NCI-H1436 (cell line): ENCODE measurements at regions not wholly inside any gene's neighbourhood (a gene's known extent, or its start where the extent isn't known, plus 50 kb on each side); places are given as distances from the start of the nearest gene placed in this dataset.

Experiments
- DNase-seq: peaks from one replicate; lab custom pipeline; 2025; lab: John Stamatoyannopoulos, UW

- no peak for DNase-seq
Observed at GRCh38 chr19:30781519-30781918, 409.3 kb downstream of the ZNF536 start.

GRCh38 chr19:30781047-30781446, 408.9 kb downstream of the ZNF536 start:
- DNase-seq = no peak

DNA sequence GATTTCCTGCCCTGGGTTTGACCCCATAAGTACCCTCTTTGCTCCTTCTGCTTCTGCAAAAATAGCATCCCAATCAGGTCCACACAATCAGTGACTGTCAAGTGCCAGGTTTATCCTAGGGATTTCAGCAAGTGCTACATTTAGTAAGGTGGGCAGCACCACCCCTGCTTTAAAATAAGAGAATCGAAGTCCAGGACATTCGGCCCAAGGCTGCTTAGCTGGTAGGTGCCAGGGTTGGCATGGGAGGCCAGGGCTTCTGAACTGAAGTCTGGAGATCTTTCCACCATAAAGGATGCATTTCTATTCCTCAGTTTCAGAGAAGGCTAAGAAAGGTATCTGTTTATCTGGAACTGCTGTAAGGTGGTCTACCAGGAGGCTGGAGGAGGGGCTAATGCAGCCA, 408.3 kb downstream of the ZNF536 start:
- DNase-seq = no peak

- DNase-seq = no peak
Observed at GRCh38 chr19:30780032-30780431, 407.8 kb downstream of the ZNF536 start.

DNA sequence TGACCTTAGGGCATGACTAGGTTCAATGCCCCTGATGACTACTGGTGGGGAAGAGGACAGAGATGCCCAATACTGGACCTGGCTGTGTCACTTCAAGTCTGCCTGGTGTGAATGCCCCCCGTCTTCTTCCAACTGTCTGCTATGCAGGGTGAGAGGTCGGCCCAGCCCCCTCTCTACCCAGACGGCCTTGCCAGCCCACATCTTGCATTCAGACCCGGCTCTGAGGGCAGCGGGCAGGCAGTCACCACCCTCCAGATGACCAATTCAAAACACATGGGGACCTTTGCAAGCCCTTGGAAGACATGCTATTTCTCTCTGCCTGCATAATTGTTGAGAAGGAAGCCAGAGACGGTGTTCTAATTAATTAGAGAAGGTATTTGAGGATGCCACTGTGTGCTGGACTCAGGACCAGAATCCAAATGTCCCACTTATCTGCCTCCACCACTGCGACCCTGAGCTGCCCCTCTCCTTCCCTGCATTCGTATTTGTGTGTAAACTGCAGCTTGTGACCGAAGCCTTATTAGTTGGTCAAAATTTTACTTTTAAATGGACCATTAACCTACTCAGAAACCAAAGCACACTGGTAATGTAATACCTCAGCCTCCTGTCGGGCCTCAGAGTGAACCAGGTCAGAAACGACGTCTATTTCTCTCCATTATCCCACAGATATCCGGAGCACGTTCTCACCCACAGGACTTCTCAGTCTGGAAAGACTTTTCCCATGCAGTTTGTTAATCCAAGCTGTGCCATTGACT, 407.0 kb downstream of the ZNF536 start:
- DNase-seq = no peak

- no peak for DNase-seq
Observed at GRCh38 chr19:30778061-30778460, 405.9 kb downstream of the ZNF536 start.

DNA sequence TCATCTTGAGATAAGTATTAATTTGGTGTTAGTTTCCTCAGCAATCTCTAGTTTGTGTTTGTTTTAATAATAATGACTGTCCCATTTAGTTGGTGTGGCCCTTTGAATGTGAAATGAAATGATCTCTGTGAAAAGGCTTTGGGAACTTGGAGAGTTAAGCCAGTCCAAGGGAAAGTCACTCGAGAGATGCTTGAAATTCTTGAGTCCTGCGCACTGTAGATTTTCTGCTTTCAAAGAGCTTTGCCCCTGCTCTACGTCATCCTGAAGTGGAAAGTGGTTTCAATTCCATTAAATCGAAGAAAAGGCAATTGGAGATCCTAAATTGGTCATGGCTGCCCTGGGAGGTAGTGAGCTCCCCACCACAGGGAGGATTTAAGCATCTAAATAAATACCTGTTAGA, 403.8 kb downstream of the ZNF536 start:
- DNase-seq = no peak

GRCh38 chr19:30774252-30774766, 402.1 kb downstream of the ZNF536 start:
- no peak for DNase-seq

DNA sequence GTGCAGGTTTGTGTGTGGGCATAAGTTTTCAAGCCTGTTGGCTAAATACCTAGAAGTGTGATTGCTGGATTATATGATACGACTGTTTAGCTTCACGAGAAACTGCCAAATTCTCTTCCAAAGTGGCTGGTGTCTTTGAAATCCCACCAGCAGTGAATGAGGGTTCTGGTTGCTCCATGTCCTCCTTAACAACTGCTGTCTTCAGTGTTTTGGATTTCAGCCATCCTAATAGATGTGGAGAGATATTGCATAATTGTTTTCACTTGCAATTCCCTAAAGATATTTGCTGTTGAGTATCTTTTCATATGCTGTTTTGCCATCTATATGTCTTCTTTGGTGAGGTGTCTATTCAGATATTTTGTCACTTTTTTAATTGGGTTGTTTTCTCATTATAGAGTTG, 390.5 kb downstream of the ZNF536 start:
- no peak for DNase-seq

DNA sequence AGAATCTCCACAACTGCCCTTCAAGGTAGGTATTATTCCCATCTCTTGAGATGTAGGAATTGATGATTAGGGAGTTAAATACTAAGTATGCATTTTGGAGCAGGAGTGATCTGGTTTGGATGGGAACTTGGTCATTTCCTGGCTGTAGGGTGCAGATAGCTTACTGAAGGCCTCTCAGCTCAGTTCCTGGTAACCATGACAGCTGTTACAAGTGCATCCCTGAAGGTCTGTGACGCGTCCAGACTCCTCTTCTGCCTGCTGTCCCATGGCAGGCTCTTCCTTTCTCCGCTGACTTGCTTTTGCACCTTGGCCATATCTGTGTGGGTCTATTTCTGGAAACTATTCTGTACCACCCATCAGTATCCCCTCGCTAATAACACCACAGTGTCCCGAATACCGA, 387.8 kb downstream of the ZNF536 start:
- DNase-seq = no peak

- DNase-seq = no peak
Observed at GRCh38 chr19:30757837-30758617, 385.8 kb downstream of the ZNF536 start.

DNA sequence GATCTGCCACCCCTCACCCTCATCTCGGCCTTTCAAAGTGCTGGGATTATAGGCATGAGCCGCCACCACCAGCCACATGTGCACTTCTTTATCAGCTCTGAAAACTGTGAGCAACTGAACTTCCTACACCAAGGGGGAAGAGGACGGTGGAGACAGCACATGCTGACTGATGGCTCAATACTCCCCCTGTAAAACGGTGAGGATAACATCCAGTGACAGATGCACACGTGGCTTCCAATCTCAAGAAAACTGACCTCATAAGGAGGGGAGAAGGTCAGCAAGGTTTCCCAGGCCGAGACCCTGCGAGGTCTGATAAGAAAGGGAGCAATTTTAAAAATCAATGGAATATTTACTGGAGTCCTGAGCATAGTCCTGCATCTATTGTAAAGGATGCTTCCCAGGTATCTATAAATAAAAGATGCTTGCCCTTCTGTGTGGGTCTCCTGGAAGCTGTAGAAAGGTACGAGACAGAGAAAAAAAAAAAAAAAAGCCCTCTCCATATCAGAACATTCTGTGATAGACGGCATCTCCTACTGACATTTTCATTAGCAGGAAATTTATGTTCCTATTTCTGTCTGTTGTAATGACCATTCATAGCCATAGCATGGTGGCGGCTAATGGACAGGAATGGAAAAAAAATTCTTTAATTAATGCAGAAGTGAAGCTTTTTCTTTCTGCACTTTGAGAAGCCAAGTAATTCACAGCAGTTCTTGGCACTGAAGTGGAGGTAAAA, 385.1 kb downstream of the ZNF536 start:
- DNase-seq = no peak

- DNase-seq = no peak
Observed at GRCh38 chr19:30755581-30755980, 383.4 kb downstream of the ZNF536 start.

DNA sequence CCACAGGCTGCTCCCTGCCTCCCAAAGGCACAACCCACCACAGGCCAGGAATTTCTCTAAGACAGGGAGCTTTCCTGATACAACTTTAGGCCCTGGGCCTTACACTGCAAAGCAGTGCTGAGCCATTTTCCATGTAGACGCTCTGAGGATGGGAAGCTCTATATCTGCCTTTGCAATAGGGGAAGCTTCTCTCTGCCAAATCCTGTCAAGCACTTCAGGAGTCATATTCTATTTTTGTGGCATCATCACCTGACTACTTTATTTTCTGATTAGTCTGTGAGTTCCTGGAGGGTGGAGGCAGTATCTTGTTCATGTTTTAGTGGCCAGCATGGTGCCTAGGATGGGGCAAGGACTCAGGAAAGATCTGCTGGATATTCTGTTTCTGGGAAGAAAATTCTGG, 382.0 kb downstream of the ZNF536 start:
- no peak for DNase-seq

- no peak for DNase-seq
Observed at GRCh38 chr19:30752876-30753275, 380.7 kb downstream of the ZNF536 start.

- DNase-seq = no peak
Observed at GRCh38 chr19:30752201-30752600, 380.0 kb downstream of the ZNF536 start.

DNA sequence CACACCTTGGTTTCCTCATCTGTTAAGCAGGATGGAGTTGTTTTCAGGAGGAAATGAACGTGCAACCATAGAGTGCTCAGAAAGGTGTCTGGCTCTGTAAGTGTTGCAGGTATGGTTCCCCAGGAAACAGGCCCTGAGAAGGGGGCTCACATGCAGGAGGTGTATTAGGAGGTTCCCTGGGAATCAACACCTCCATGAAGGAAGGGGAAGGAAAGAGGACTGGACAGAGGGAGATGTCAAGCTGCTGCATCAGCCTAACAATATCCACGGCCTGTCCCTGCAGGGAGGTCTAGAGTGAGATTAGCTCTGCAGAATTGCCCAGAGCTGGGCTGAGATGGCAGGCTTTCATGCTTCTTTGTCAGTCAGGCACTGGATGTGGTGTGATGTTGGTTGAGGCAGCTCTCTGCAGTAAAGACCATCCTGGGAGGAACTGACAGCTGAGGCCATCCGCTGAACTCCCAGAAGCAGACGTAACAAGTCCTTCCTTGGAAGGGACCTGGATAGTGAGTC, 373.3 kb downstream of the ZNF536 start:
- no peak for DNase-seq

DNA sequence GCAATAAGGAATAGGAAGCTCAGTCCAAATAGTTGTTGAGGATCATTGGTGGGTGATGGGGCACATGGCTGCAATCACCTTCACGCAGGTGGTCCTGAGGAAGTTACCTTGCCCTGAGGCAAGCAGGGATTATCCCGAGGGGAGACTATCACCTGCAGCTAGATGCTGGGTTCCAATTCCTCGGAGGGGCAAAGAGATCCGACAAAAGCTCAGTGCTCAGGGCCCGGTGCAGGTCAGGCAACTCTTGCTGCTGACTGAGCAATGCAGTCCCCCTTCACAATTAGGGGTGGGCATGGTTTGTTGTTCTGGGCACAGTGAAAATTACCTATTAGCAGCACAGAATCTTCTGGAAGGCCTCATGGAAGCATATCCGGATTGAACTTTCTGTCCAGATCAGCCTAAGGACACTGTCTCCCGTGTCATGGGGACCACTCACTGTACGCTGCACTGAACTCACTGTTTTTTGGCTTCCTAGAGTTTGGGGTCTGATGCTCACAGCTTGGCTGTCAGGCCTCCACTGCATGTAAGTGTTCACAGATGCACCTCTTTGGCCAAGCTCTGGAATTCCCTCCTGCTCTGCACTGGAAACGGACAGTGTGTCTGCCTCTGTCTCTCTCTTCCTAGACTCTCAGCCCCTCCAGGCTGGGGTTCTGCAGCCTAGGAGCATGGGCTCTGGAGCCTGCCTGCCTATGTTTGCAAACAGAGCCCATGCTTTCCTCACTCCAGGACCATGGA, 372.7 kb downstream of the ZNF536 start:
- no peak for DNase-seq

GRCh38 chr19:30743702-30744101, 371.5 kb downstream of the ZNF536 start:
- no peak for DNase-seq

- DNase-seq = no peak
Observed at GRCh38 chr19:30743011-30743410, 370.8 kb downstream of the ZNF536 start.

DNA sequence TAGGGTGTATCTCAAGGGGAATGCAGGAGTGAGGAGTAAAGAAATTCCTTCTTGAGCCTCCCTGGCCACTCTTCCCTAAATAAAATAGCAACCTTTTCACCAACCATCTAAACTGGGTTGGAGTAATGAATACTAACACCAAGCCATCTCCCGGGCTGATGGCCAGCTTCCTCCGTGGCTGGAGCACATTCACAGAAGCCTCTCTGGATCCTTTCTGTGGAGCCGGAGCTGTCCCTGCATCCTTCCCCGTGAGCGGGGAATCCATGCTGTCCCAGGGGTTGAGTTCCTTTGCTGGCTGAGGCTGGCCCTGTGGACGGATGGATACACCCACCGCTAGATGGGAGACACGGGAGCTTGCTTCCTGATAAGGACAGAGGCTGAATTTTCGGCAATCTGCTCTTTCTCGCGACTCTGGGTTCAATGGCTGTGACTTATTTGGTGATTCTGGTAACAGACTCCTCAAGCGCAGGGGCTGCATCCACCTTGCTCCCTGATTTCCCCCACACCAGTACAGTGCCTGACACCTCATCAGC, 370.3 kb downstream of the ZNF536 start:
- DNase-seq = no peak
